ENCODE measurements at regions not wholly inside any gene's neighbourhood (a gene's known extent, or its start where the extent isn't known, plus 50 kb on each side); places are given as distances from the start of the nearest gene placed in this dataset.

DNA sequence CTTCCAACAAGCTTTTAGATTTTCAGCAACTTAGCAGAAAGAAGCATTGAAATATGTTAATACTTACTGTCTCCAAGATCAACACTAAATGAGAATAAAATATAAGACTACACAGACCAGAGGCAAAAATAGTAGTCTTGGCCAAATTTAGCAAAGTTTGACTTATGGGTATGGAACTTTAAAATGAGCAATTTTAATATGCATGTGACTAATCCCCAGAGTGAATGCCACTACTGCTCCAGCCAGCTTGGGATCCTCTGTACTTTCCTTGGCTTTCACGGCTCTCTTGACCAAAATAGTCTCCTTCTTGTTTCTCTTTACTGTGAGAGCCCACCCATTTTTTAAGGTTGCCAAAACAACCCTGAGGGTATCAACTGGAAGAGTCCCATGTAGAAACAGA lies 148.0 kb upstream of the GRIA1 start:
- Histone ChIP-seq H3K4me3 (IDR thresholded peaks at IDR 0.05; ENCODE audit: insufficient read depth, low read depth, low read length) (no peak overlapping the region), H3K4me1 (ENCODE audit: low read depth, poor library complexity, severe bottlenecking) (no peaks in the 10 kb centered on the region), H3K4me2 (no peak overlapping the region), H3K36me3 (ENCODE audit: insufficient read depth) (no peaks in the 10 kb centered on the region), H4K20me1 (ENCODE audit: insufficient read depth) (no peaks in the 10 kb centered on the region), H2AFZ (ENCODE audit: low read depth) (no peak overlapping the region), H3K27me3 (ENCODE audit: insufficient read depth, low read depth) (no peaks in the 10 kb centered on the region), H3K79me2 (ENCODE audit: insufficient read depth, low read depth) (no peaks in the 10 kb centered on the region), H3K9ac (no peak overlapping the region), H3K27ac (no peak overlapping the region)
- TF ChIP-seq, protein P1, sequence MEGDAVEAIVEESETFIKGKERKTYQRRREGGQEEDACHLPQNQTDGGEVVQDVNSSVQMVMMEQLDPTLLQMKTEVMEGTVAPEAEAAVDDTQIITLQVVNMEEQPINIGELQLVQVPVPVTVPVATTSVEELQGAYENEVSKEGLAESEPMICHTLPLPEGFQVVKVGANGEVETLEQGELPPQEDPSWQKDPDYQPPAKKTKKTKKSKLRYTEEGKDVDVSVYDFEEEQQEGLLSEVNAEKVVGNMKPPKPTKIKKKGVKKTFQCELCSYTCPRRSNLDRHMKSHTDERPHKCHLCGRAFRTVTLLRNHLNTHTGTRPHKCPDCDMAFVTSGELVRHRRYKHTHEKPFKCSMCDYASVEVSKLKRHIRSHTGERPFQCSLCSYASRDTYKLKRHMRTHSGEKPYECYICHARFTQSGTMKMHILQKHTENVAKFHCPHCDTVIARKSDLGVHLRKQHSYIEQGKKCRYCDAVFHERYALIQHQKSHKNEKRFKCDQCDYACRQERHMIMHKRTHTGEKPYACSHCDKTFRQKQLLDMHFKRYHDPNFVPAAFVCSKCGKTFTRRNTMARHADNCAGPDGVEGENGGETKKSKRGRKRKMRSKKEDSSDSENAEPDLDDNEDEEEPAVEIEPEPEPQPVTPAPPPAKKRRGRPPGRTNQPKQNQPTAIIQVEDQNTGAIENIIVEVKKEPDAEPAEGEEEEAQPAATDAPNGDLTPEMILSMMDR (conservative IDR thresholded peaks at IDR 0.05; ENCODE audit: low read depth, low read length): no peak

GRCh38 chr5:153347611-153348010 lies 142.9 kb upstream of the GRIA1 start:
- H3K27me3 ChIP-seq (ENCODE audit: insufficient read depth, low read depth): no peaks in the 10 kb centered on the region
- peaks cover 7% of the 10 kb centered on the region for H3K4me1 ChIP-seq (ENCODE audit: low read depth, poor library complexity, severe bottlenecking)
- H4K20me1 ChIP-seq (ENCODE audit: insufficient read depth): no peaks in the 10 kb centered on the region
- H2AFZ ChIP-seq (ENCODE audit: low read depth): no peak overlapping the region
- no peak overlapping the region for H3K4me3 ChIP-seq (IDR thresholded peaks at IDR 0.05; ENCODE audit: insufficient read depth, low read depth, low read length)
- no peaks in the 10 kb centered on the region for H3K79me2 ChIP-seq (ENCODE audit: insufficient read depth, low read depth)
- TF ChIP-seq, protein P1 (conservative IDR thresholded peaks at IDR 0.05; ENCODE audit: low read depth, low read length): no peak
- no peak overlapping the region for H3K9ac ChIP-seq
- no peaks in the 10 kb centered on the region for H3K36me3 ChIP-seq (ENCODE audit: insufficient read depth)
- H3K27ac ChIP-seq: no peak overlapping the region
- H3K4me2 ChIP-seq: no peak overlapping the region

GRCh38 chr5:153350175-153350883 lies 140.1 kb upstream of the GRIA1 start:
- Histone ChIP-seq H3K27me3 (ENCODE audit: insufficient read depth, low read depth) (no peaks in the 10 kb centered on the region), H4K20me1 (ENCODE audit: insufficient read depth) (no peaks in the 10 kb centered on the region), H3K4me1 (ENCODE audit: low read depth, poor library complexity, severe bottlenecking) (peaks cover 20% of the 10 kb centered on the region), H3K4me2 (no peak overlapping the region), H3K36me3 (ENCODE audit: insufficient read depth) (no peaks in the 10 kb centered on the region), H3K9ac (no peak overlapping the region), H3K4me3 (IDR thresholded peaks at IDR 0.05; ENCODE audit: insufficient read depth, low read depth, low read length) (no peak overlapping the region), H3K27ac (no peak overlapping the region), H3K79me2 (ENCODE audit: insufficient read depth, low read depth) (no peaks in the 10 kb centered on the region), H2AFZ (ENCODE audit: low read depth) (no peak overlapping the region)
- TF ChIP-seq, protein P1 (conservative IDR thresholded peaks at IDR 0.05; ENCODE audit: low read depth, low read length): no peak

DNA sequence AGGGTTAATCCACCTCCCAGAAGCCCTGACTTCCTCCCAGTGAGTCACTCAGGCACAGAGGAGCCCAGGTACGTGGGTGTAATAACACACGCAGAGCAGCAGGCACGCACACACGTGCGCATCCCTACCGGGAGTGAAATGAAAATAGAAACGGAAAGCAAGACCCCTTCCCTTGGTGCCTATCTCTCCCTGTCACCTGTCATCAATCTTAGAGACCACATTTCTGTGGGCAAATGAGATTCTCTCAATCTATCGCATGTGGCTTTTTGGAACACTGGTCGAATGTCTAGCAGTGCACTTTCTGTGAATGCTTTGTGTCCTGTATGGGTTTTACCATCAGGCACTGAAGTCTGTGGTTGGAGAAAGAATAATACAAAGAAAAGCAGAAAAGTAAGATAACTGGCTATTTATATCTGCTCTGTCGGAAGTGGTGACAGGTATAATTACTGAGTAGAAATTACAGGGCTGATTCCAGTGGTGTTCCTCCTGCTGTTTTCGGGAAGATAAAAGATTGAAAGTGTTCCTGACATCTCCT lies 137.7 kb upstream of the GRIA1 start:
- no peaks in the 10 kb centered on the region for H4K20me1 ChIP-seq (ENCODE audit: insufficient read depth)
- no peak overlapping the region for H3K9ac ChIP-seq
- H3K27ac ChIP-seq: no peak overlapping the region
- H3K27me3 ChIP-seq (ENCODE audit: insufficient read depth, low read depth): no peaks in the 10 kb centered on the region
- no peak overlapping the region for H3K4me3 ChIP-seq (IDR thresholded peaks at IDR 0.05; ENCODE audit: insufficient read depth, low read depth, low read length)
- H3K79me2 ChIP-seq (ENCODE audit: insufficient read depth, low read depth): no peaks in the 10 kb centered on the region
- TF ChIP-seq, protein P1 (conservative IDR thresholded peaks at IDR 0.05; ENCODE audit: low read depth, low read length): no peak
- H3K36me3 ChIP-seq (ENCODE audit: insufficient read depth): no peaks in the 10 kb centered on the region
- H3K4me1 ChIP-seq (ENCODE audit: low read depth, poor library complexity, severe bottlenecking): peaks cover 20% of the 10 kb centered on the region
- peak overlapping the region; percentile 93 for H3K4me2 ChIP-seq
- H2AFZ ChIP-seq (ENCODE audit: low read depth): peak overlapping the region; percentile 14; the same call in 1 of the 2 replicates
